Sigmoid colon (tissue), 6 donors: ENCODE measurements at regions not wholly inside any gene's neighbourhood (a gene's known extent, or its start where the extent isn't known, plus 50 kb on each side); places are given as distances from the start of the nearest gene placed in this dataset.

Experiments
- DNase-seq: peaks from one replicate; pipeline ENCODE4 v3.0.0-alpha.2; 2019
- H3K27ac ChIP-seq, 4 donors: fragments of 200-600 bp; sonication (generic); one replicate each; pipeline ENCODE4 v1.5.1; 2016 to 2019; ENCODE audit warnings: mild to moderate bottlenecking in 1 of 4
- H3K27me3 ChIP-seq, 3 donors: fragments of 200-600 bp; sonication (generic); one replicate each; pipeline ENCODE4 v1.5.1; 2019; ENCODE audit warnings: mild to moderate bottlenecking in 1 of 3
- H3K36me3 ChIP-seq, 4 donors: fragments of 200-600 bp; sonication (generic); one replicate each; pipeline ENCODE4 v1.5.1; 2016 to 2019
- H3K4me1 ChIP-seq, 4 donors: fragments of 200-600 bp; sonication (generic); one replicate each; pipeline ENCODE4 v1.5.1; 2017 to 2019
- H3K4me3 ChIP-seq, 4 donors: fragments of 200-600 bp; sonication (generic); one replicate each; pipeline ENCODE4 v1.5.1; 2017 to 2019; ENCODE audit warnings: mild to moderate bottlenecking in 2 of 4, moderate library complexity in 1 of 4
- H3K9me3 ChIP-seq, 4 donors: fragments of 200-600 bp in 3 of 4; sonication (generic) in 3 of 4; one replicate each; pipeline versions ENCODE4 v1.5.1 to v1.6.1; 2013 to 2019
- CTCF ChIP-seq, 4 experiments: fragments of 450-650 bp in 3 of 4; fragments of 200-600 bp in 1 of 4; IDR thresholded peaks; one replicate each; pipeline ENCODE4 v1.5.1; 2016 to 2019; ENCODE audit warnings: antibody characterized with exemption in 4 of 4, mild to moderate bottlenecking in 3 of 4, moderate library complexity in 2 of 4
- EP300 ChIP-seq, 4 donors: sonication (generic); formaldehyde crosslinking; IDR thresholded peaks; one replicate each; pipeline ENCODE4 v1.6.1; 2017; ENCODE audit warnings: antibody characterized with exemption in 4 of 4
- POLR2A ChIP-seq, 2 donors: fragments of 450-650 bp; IDR thresholded peaks; one replicate each; pipeline ENCODE4 v1.6.1; 2016; ENCODE audit warnings: antibody characterized with exemption in 2 of 2, mild to moderate bottlenecking in 2 of 2, moderate library complexity in 2 of 2
- POLR2AphosphoS5 ChIP-seq, 4 donors: sonication (generic); formaldehyde crosslinking; IDR thresholded peaks; one replicate each; pipeline ENCODE4 v1.6.1; 2017; ENCODE audit warnings: antibody characterized with exemption in 4 of 4
- WGBS, 2 donors: extraction: QIAGEN DNeasy Blood & Tissue Kit; methylation state at CpG; one replicate each; pipeline ENCODE4 v1.1.7; 2013; 5-methylcytosine and 5-hydroxymethylcytosine counted together
- intact Hi-C: fragments of 100-400 bp; cut with DNase I; formaldehyde crosslinking; loops from one replicate; pipeline ENCODE4 v1.15.1; 2023
- donor health status: healthy with polysubstance abuse.
- donor health status: healthy.

GRCh38 chr7:86932038-86932512 lies 127.4 kb downstream of the ELAPOR2 start:
- peak in 1 of 4 donors; percentile 20 for TF ChIP-seq POLR2AphosphoS5 (IDR thresholded peaks at IDR 0.05)
- no peak for TF ChIP-seq POLR2A (IDR thresholded peaks at IDR 0.05)
- TF ChIP-seq EP300 (IDR thresholded peaks at IDR 0.05): no peak
- no peaks in the 10 kb centered on the region for H3K4me1 ChIP-seq
- DNase-seq: no peak
- H3K27me3 ChIP-seq: no peaks in the 10 kb centered on the region
- H3K4me3 ChIP-seq: no peak overlapping the region
- H3K27ac ChIP-seq: peak overlapping the region in 3 of 4 donors; percentile 5 to 63 (median 29)
- H3K9me3 ChIP-seq: no peaks in the 10 kb centered on the region
- intact Hi-C loops: no loop called here
- whole genome bisulfite sequencing, 2 donors: 84 to 88% methylated on average over 3 of the region's 3 CpGs
- no peaks in the 10 kb centered on the region for H3K36me3 ChIP-seq

- no peaks in the 10 kb centered on the region for H3K36me3 ChIP-seq
- H3K27ac ChIP-seq: peak overlapping the region in 1 of 4 donors; percentile 63
- no peak overlapping the region for H3K4me3 ChIP-seq
- H3K9me3 ChIP-seq: no peaks in the 10 kb centered on the region
- TF ChIP-seq POLR2A (IDR thresholded peaks at IDR 0.05): no peak
- no peak for TF ChIP-seq POLR2AphosphoS5 (IDR thresholded peaks at IDR 0.05)
- TF ChIP-seq EP300 (IDR thresholded peaks at IDR 0.05): no peak
- TF ChIP-seq CTCF (IDR thresholded peaks at IDR 0.05): no peak
- intact Hi-C loops: no loop called here
- H3K27me3 ChIP-seq: no peaks in the 10 kb centered on the region
- DNase-seq: no peak
- no peaks in the 10 kb centered on the region for H3K4me1 ChIP-seq
- 79 to 86% methylated on average over 2 of the region's 2 CpGs for WGBS, 2 donors
These were observed 128.0 kb downstream of the ELAPOR2 start for GRCh38 chr7:86931439-86931838.

GRCh38 chr7:86930554-86931307 lies 128.7 kb downstream of the ELAPOR2 start:
- DNase-seq: no peak
- Histone ChIP-seq H3K27me3 (no peaks in the 10 kb centered on the region), H3K9me3 (no peaks in the 10 kb centered on the region), H3K4me1 (no peaks in the 10 kb centered on the region), H3K27ac (no peak overlapping the region), H3K36me3 (no peaks in the 10 kb centered on the region), H3K4me3 (no peak overlapping the region)
- 90 to 92% methylated on average over 5 of the region's 5 CpGs for WGBS, 2 donors
- TF ChIP-seq POLR2A (IDR thresholded peaks at IDR 0.05) (no peak), CTCF (IDR thresholded peaks at IDR 0.05) (no peak), EP300 (IDR thresholded peaks at IDR 0.05) (no peak), POLR2AphosphoS5 (IDR thresholded peaks at IDR 0.05) (no peak)
- intact Hi-C loops: no loop called here

- intact Hi-C loops: no loop called here
- DNase-seq: no peak
- 69 to 82% methylated on average over 4 of the region's 4 CpGs for WGBS, 2 donors
- H3K4me3 ChIP-seq: no peak overlapping the region
- H3K27ac ChIP-seq: no peak overlapping the region
- no peaks in the 10 kb centered on the region for H3K27me3 ChIP-seq
- TF ChIP-seq POLR2AphosphoS5 (IDR thresholded peaks at IDR 0.05) (no peak), EP300 (IDR thresholded peaks at IDR 0.05) (no peak), POLR2A (IDR thresholded peaks at IDR 0.05) (no peak), CTCF (IDR thresholded peaks at IDR 0.05) (no peak)
- H3K4me1 ChIP-seq: no peaks in the 10 kb centered on the region
- no peaks in the 10 kb centered on the region for H3K9me3 ChIP-seq
- H3K36me3 ChIP-seq: no peaks in the 10 kb centered on the region
These were observed 130.0 kb downstream of the ELAPOR2 start for GRCh38 chr7:86929293-86930109.

GRCh38 chr7:86928308-86928707 lies 131.1 kb downstream of the ELAPOR2 start:
- Histone ChIP-seq H3K9me3 (no peaks in the 10 kb centered on the region), H3K27me3 (no peaks in the 10 kb centered on the region), H3K4me3 (no peak overlapping the region), H3K4me1 (no peaks in the 10 kb centered on the region), H3K27ac (no peak overlapping the region), H3K36me3 (no peaks in the 10 kb centered on the region)
- 92 to 96% methylated on average over 3 of the region's 3 CpGs for WGBS, 2 donors
- intact Hi-C loops: no loop called here
- TF ChIP-seq POLR2A (IDR thresholded peaks at IDR 0.05): no peak
- TF ChIP-seq EP300 (IDR thresholded peaks at IDR 0.05): no peak
- TF ChIP-seq CTCF (IDR thresholded peaks at IDR 0.05): no peak
- no peak for TF ChIP-seq POLR2AphosphoS5 (IDR thresholded peaks at IDR 0.05)
- DNase-seq: no peak
